GM18861 (cell line): ENCODE measurements at regions not wholly inside any gene's neighbourhood (a gene's known extent, or its start where the extent isn't known, plus 50 kb on each side); places are given as distances from the start of the nearest gene placed in this dataset.
A peak's percentile ranks its signal among the peaks of the same experiment; 100 is the strongest.

Experiments used
- ATAC-seq: cut with Tn5 transposase; IDR thresholded peaks from one replicate; pipeline ENCODE4 v1.9.1; 2021; ENCODE audit not compliant: unreplicated experiment

DNA sequence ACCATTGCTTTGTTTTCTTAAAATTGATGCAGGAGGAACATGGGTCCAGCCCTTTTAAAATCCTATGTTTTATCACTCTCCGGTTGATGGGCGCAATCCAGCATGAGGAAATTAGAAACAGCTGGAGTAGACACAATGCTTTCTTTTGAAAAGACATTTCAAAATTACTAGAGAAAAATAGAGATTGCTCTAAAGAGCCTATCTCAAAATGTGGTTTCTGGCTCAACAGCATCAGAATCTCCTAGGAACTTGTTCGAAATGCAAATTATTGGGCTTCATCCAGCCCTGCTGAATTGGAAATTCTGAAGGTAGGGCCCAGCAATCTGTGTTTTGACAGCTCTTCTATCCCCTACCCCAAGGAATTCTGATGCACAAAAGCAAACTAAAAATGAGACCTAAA lies 190.8 kb upstream of the BMP2 start:
- no peak for ATAC-seq

DNA sequence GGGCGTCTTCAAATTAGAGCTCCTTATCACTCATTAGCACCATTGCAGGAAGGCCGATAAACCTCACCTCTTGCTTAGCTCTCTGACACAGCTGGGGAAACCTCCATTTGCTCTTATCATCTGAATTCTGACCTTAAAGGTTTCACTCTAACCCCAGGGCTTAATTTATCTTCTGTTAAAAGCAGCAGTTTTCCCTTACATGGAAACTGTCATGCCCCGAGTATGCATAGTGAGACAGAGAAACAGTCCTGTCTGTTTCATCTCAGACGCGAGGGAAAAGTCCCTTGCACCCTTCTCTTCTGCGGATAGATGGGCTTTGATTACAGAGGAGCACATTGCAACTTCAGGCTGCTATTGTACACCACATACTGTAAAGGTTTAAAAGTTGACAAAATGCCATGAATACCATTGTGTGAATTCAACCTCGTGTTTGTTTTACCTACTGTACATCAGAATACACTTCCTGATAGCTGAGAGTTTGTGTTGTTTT lies 191.5 kb upstream of the BMP2 start:
- ATAC-seq: peak; percentile 52

DNA sequence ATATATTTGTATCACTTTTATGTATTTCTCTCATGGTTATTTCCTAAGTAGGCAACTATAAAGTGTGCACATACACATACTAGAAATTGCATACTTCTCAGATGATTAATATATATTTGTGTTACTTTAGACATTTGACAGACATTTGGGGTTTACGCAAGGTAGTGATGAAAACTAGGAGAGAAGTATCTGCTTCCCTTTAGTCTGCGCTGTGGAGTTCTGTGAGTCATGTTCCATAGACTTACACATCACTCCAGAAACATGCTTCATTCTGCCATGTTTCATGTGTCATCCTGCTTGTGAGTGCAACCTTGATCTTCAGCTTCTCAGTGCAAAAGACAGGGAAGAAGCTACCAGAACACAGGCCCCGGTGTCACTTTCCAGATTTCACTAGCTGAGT lies 200.7 kb upstream of the BMP2 start:
- no peak for ATAC-seq

DNA sequence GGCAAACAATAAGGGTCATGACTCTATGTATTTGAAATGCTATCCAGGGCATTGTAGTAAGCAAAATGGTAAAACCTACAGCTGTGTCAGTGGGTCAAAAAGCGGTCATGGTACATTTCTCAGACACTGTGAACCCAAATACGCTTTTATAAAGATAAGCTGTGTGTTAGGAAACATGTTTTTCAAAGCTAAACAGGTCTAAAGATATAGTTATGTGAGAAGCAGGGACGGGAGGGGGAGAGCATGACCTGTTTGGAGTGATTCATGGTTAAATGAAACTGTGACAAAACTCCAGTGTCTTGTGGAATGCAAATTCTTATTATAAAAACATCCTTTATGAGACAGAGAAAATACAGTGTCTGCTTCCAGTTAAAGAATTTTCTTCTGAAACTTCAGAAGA lies 205.4 kb upstream of the BMP2 start:
- ATAC-seq: no peak

DNA sequence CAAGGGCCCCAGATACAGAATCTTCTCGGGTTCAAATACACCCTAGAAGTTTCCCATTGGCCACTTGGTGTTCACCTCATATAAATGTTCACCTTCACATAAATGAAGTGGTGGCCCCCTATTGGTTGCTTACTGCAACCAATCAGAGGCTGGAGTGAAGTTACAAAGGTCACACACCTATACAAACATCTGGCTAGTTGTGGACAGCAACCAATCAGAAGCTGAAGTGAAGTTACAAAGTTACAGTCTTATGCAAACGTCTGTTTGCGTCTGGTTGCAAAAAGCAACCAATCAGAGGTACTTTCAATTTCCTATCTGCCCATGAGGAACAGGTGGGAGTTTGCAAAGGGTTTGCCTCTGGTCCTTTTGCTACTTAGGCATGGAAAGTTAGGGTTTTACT lies 206.5 kb upstream of the BMP2 start:
- no peak for ATAC-seq

DNA sequence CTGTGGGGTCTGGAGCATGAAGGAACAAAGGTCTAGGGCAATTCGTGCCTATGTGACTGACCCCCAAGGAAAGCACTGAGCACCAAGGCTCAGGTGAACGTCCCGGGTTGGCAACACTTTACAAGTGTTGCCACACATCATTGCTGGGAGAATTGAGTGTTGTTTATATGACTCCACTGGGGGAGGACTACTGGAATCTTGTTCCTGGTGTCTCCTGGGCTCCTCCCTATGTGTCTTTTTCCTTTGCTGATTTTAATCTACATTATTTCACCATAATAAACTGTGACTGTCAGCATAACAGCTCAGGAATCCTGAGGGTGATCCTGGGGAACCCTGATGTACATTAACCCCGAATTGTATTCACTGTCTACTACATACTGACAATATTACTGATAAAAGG lies 207.7 kb upstream of the BMP2 start:
- no peak for ATAC-seq

DNA sequence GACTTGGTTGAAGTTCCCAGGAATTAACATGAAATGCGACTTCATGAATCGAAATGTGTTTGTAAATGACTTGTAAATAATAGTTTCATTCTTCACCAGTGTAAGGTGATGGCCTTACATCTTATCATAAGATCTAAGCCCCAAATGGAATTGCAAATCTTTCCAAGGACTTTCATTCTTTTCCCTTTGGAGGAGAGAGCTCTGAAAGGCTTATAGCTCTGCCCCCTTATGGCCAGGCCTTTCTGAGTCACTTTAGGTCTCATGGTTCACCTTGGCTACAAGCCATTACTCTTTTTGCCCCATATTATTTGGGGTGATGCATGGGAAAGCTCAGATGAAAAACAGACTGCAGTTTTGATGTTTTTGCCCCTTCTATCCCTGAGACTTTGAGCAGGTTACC lies 209.1 kb upstream of the BMP2 start:
- ATAC-seq: no peak

DNA sequence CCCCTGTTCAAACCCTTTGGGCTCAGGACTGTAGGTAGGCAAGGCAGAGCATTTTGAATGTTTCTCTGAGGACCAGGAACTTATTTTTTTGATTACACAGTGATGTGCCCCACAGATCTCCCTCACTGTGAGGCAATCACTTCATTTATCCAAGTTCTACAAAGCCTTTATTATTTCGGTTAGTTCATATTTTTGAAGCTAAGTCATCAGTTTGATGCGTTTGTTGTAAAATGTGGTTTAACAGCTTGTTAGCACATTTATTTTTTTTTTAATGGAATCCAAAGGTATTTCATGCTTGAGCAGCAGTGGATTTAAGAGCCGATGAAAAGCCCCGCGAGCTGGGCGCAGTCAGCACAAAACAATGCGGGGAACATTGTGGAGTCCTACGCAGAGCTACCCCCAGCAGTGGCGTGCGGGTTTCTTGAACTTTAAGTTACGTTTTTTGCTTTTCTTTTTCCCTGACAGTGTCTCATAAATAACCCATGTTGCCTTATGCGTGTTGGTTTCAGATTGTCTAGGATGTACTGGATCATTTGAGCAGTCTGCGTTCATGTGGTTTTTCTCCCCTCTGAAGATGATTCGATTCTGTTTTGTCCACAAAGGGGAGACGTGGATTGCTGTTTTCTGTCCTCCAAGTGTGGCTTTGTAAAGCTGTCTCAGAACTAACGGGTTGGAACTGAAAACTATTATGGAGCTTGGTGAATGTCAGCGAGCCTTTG lies 233.6 kb upstream of the BMP2 start:
- no peak for ATAC-seq

DNA sequence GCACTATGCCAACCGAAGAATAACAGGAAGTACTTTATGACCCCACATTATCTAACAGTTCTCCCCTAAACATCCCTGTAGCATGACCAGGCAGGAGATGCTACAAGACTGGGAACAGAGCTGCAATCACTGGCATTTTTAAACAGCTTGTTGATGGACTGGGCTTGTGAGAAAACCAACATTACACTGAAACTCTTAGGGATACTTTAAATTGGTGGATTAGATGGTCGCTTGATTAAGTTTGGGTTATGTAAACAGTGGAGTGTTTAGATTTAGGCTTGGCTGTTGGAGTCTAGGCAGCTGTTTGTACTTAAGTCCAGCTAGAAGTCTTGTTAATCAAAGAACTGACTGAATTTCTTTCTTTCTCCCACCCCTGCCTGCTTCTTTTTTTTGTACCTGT lies 234.1 kb upstream of the BMP2 start:
- no peak for ATAC-seq

DNA sequence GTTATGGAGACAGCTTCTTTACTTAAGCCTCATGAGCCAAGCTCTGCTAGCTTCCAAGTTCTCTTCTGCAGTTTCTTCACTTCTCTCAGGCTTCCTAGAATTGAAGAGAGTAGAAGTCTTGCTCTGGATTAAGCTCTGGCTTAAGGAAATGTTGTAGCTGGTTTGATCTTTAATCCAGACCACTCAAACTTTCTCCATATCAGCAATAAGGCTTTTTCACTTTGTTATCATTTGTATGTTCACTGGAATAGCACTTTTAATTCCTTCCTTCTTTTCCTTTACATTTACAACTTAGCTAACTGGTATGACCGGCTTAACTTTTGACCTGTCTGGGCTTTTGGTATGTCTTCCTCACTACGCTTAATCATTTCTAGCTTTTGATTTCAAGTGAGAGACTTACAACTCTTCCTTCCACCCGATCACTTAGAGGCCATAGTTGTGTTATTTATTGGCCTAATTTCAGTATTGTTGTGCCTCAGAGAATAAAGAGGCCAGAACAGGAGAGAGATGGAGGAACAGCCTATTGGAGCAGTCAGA lies 236.6 kb upstream of the BMP2 start:
- no peak for ATAC-seq

DNA sequence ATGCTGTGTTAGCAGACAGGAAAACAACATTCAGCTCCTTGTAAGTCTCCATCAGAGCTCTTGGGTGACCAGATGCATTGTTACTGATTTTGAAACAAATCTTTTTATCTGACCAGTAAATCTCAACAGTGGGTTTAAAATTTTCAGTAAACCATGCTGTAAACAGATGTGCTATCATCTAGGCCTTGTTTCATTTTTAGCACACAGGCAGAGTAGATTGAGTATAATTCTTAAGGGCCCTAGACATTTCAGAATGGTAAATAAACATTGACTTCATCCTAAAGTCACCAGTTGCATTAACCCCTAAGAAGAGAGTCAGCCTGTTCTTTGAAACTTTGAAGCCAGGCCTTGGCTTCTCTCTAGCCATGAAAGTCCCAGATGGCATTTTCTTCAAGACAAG lies 237.2 kb upstream of the BMP2 start:
- no peak for ATAC-seq

DNA sequence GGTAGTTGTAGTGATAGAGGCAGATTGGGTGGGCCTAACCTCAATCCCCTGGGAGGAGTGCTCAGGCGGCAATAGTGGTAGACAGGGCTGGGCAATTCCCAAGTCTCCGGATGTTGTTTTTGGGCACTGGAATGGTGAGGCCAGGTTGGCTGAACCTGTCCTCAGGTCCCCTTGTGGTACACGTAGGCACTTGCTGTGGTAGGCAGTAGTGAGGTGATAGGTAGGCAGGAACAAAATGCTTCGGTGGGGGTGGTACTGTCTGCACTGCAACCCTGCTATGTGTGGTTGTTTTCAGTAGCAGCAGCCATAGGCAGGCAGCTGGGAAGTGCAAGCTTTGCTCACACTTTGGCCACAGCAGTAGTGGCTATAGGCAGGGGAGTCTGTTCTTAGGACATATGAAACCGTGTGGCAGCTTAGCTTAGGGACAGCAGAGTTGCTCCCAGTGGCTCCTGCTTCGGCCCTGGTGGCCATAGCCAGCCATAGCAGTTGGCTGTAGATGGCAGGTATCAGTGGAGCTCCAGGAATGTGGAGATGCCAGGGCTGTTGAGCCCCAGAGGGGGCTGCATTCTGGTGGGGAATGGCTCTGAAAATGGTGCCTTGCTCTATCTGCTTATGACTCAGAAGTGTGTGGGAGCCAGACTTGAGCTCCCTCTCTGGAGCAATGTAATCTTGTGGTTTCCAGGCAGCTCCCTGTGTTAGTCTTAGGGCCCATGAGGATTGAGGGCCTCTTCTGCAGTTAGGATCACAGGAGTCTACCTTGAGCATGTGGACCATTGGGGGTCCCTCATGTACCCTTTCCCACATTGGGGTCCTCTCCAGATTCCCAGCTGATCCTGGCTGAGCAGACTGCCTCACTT lies 241.8 kb upstream of the BMP2 start:
- no peak for ATAC-seq

DNA sequence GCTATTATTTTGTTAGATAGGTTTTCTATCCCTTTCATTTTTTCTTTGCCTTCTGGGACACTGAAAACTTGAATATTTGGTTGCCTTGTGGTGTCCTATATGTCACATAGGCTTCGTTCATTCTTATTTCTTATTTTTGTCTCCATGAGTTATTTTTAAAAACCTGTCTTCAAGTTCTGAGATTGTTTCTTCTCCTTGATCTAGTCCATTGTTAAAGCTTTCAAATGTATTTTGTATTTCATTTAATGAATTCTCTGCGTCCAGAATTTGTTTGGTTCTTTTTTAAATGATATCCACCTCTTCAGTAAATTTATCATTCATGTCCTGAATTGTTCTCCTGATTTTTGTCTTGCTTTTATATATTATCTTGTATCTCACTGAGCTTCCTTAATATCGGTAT lies 243.2 kb upstream of the BMP2 start:
- no peak for ATAC-seq

DNA sequence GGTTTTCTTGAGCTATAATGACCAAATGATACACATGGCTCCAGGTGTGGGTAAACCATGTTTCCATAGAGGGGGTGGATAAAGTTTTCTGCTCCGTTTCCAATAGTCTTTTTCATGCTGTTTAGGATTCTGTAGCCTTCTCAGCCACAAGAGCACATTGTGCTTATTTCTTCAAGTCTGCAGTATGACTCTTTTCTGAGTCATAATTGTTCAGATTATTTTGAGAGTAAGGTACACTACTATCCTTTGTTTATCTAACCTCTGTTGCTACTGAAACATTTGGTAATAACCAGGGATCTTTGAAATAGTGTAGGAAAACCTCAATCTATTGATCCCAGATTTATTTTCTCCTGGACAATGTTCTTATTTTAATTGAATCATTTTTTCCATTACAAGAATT lies 247.9 kb upstream of the BMP2 start:
- no peak for ATAC-seq

DNA sequence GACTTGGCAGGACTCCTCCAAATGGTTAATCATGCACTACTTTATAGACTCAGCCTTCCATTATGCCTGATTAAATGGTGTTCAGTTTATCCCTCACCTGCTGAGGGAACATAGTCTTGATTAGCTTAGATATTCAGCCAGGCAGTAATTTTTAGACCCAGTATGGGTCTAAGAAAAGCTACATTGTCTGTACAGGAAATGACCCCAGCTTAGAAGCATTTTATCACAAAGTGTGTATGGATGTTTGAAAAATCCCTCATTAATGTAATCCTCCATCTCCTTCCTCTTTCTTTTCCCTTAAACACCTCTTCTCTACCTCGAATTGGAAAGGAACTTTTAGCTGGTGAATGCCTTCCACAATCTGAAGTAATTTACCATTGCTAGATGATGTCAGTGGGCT lies 252.2 kb upstream of the BMP2 start:
- no peak for ATAC-seq

DNA sequence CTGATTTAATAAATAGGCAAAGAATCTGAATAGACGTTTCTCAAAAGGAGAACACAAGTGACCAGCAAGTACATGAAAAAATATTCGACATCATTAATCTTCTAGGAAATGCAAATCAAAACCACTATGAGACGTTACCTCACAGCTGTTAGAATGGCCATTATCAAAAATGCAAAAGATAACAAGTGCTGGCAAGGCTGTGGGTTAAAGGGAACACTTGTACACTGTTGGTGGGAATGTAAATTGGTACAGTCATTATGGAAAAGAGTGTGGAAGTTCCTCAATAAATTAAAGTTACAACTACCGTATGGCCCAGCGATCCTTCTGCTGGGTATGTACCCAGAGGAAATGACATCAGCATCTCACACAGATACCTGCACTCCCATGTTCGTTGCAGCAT lies 253.9 kb upstream of the BMP2 start:
- ATAC-seq: no peak

DNA sequence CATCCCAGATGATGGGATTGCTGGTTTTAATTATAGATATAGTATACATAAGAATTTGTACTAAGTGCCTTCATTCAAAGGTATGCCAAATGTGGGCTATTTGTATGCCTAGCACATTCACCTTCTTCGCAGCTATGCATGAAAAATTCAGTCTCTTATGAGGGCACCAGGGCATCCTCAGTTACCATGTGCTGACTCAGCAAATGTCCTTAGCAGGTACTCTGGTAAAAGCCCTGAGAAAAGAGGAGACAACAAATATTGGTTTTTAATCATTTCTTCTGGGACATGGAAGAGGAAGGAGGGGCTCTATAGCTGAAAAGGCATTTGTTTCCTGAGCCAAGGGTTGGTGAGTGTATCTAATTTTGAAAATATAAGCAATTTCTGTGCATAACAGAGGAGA lies 258.1 kb upstream of the BMP2 start:
- ATAC-seq: no peak

DNA sequence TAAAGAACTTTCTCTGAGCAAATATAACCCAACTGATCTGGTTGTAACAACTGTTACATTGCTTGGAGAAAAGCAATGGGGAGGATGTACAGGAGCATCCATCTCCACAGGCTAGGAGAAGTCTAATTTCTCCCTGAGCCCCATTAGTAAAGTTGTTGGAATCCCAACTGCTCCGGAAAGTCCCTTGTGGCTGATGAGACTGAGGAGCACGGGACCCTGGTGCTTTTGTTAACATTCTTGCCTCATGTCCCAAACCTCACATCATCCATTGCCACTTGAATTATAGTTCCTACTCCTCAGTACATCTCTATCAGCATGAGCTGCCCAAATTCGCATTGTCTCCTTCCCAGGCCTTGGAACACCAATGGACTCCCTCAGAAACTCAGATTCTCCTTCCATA lies 260.6 kb upstream of the BMP2 start:
- ATAC-seq: no peak

DNA sequence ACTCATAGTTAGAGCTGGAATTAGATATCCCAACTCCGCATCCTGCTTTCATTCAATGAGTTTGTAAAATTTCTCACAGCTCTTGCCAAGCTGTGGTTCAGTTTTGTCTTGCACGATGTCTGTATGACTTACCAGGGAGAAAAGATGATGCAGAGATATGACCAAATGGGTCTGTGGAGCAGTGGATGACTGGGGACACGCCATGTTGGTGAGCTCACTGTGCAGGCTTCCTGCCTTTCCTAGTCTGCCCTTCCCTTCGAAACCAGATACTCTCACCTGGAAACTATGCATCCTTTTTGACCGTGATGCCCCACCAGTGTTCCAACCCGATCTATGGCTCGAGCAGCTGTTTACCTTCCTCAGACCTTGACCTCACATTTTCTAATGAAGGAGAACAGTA lies 262.7 kb upstream of the BMP2 start:
- no peak for ATAC-seq

DNA sequence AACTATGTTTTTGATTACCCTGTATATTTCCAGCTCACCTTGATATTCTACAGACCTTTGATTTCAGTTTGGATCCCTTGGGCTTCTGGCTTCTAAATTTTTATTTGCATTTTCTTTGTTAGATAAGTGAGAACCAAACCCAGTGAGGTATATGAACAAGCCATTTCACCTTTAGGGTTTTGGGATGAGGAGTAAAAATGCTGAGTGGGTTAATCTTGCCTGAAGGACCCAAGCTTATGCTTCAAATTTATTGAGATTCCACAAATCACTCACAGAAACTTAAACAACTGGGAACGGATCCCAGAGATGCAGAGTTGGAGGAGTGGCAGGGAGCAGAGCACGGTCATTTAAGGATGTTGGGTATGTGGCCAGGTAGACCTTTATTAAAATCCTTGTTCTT lies 263.3 kb upstream of the BMP2 start:
- no peak for ATAC-seq

DNA sequence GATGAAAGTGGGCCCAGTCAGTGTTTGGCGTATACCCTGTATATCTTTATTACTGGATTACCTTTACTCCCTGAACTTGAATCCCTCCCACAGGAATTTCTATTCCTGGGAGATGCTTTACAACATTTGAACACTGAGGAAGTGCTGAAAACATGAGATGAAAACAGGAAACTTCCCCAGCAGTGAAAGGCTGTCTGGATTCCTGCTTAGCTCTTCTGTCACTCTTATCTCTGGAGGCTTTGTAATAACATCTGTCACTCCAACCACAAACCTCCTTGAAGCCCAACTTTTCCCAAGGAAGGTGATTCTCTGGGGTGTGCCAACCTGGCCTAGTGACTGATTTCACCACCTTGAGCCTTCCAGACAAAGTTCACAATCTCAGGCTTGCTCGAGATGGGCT lies 264.5 kb upstream of the BMP2 start:
- no peak for ATAC-seq

DNA sequence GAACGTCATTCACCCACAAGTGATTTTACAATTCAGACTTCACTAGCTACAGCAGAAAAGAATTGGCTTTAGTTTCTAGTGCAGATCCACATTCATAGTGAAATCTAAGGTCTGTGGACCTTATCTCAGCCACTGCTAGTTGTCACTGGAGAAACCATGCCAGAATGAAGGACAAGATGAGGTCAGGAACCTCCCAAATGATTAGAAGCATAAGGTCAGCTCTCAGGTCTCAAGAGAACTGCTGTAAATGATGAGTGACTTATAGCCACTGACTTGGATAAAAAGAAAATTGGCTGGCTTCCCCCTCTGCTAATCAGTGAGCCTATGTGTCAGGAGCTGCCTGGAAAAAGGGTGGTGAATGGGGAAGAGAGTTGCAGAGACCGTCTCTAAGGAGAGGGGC lies 265.3 kb upstream of the BMP2 start:
- ATAC-seq: no peak
